ENCODE measurements at regions not wholly inside any gene's neighbourhood (a gene's known extent, or its start where the extent isn't known, plus 50 kb on each side); places are given as distances from the start of the nearest gene placed in this dataset.

DNA sequence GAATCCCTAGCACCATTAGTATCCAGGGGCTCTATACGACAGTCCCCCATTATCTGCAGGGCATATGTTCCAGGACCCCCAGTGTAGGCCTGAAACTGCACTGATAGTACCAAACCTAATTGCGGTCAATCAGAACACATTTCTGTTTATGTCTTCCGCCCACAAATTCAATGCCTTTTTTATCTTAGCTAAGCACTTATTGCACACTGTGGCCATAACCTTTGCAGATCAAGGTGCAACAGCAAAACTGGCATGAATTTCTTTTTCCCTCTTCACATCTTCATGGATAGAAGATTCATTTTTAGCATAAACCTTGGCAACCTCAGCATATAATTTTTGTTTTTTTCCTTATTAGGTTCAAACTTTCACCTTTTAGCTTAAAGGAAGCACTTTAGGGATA is 361.1 kb downstream of the DEPDC1B start:
- TF ChIP-seq, protein P1, sequence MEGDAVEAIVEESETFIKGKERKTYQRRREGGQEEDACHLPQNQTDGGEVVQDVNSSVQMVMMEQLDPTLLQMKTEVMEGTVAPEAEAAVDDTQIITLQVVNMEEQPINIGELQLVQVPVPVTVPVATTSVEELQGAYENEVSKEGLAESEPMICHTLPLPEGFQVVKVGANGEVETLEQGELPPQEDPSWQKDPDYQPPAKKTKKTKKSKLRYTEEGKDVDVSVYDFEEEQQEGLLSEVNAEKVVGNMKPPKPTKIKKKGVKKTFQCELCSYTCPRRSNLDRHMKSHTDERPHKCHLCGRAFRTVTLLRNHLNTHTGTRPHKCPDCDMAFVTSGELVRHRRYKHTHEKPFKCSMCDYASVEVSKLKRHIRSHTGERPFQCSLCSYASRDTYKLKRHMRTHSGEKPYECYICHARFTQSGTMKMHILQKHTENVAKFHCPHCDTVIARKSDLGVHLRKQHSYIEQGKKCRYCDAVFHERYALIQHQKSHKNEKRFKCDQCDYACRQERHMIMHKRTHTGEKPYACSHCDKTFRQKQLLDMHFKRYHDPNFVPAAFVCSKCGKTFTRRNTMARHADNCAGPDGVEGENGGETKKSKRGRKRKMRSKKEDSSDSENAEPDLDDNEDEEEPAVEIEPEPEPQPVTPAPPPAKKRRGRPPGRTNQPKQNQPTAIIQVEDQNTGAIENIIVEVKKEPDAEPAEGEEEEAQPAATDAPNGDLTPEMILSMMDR (IDR thresholded peaks at IDR 0.05), result no peak
- TF ChIP-seq EP300 (IDR thresholded peaks at IDR 0.05) (no peak), POLR2A (IDR thresholded peaks at IDR 0.05) (no peak)
